B cell (primary cell): ENCODE measurements at regions not wholly inside any gene's neighbourhood (a gene's known extent, or its start where the extent isn't known, plus 50 kb on each side); places are given as distances from the start of the nearest gene placed in this dataset.

ENCODE experiments used
- ATAC-seq: fragments of 200-7000 bp; cut with Tn5 transposase; one replicate; pipeline ENCODE4 v1.10.0; 2021; ENCODE audit warnings: low read depth, mild to moderate bottlenecking, moderate number of reproducible peaks, moderate library complexity
- CTCF ChIA-PET: fragments of 350-600 bp; sonication (Branson Sonifier 250); formaldehyde crosslinking; loops from one replicate; lab custom pipeline; 2021; ENCODE audit warnings: antibody characterized with exemption, inconsistent platforms; lab: Charles Lee
- POLR2A ChIA-PET: fragments of 350-600 bp; sonication (Branson Sonifier 250); formaldehyde crosslinking; loops from one replicate; lab custom pipeline; 2021; ENCODE audit warnings: antibody characterized with exemption; lab: Charles Lee
- DNase-seq: peaks from one replicate; pipeline ENCODE4 v3.0.0; 2013
- H2AFZ ChIP-seq: 2 replicates; pipeline ENCODE4 v1.6.1; 2012; ENCODE audit warnings: mild to moderate bottlenecking, low read depth, low read length; ENCODE audit not compliant: insufficient read depth, poor library complexity, severe bottlenecking
- H3K27ac ChIP-seq, 2 donors: 1 replicate in 1 of 2; 2 replicates in 1 of 2; pipeline ENCODE4 v1.5.1; 2012 to 2013; ENCODE audit warnings: low read length in 2 of 2, mild to moderate bottlenecking in 2 of 2, moderate library complexity in 1 of 2
- H3K27me3 ChIP-seq, 4 experiments: fragments of 200-600 bp in 1 of 4; sonication (generic) in 1 of 4; replicated peaks in 1 of 4; 1 replicate in 2 of 4; 2 replicates in 2 of 4; pipeline versions ENCODE4 v1.6.1 to v1.7.0; 2013 to 2016; ENCODE audit warnings: low read length in 3 of 4, mild to moderate bottlenecking in 2 of 4, mixed read lengths in 1 of 4, moderate library complexity in 1 of 4; ENCODE audit not compliant: insufficient read depth in 4 of 4, control insufficient read depth in 3 of 4; ENCODE audit errors: control extremely low read depth in 1 of 4
- H3K36me3 ChIP-seq, 2 experiments: replicated peaks in 1 of 2; 1 replicate in 1 of 2; 2 replicates in 1 of 2; pipeline versions ENCODE4 v1.6.1 to v1.7.1; 2013; ENCODE audit warnings: low read length in 1 of 2; ENCODE audit not compliant: insufficient read depth in 2 of 2, control insufficient read depth in 1 of 2; ENCODE audit errors: control extremely low read depth in 1 of 2, extremely low read depth in 1 of 2
- H3K4me1 ChIP-seq, 2 donors: fragments of 200-600 bp in 1 of 2; sonication (generic) in 1 of 2; 1 replicate in 1 of 2; 2 replicates in 1 of 2; pipeline versions ENCODE4 v1.5.1 to v1.6.1; 2013 to 2017; ENCODE audit warnings: low read length in 2 of 2; ENCODE audit not compliant: control insufficient read depth in 2 of 2, insufficient read depth in 2 of 2
- H3K4me2 ChIP-seq: replicated peaks from 2 replicates; pipeline ENCODE3; 2012; ENCODE audit warnings: mild to moderate bottlenecking, low read depth, low read length; ENCODE audit not compliant: poor library complexity, severe bottlenecking
- H3K4me3 ChIP-seq, 5 experiments: fragments of 200-600 bp in 1 of 5; sonication (generic) in 1 of 5; 1 replicate in 3 of 5; 2 replicates in 2 of 5; pipeline versions ENCODE4 v1.5.1 to v1.7.0; 2011 to 2016; ENCODE audit warnings: low read length in 4 of 5, mild to moderate bottlenecking in 4 of 5, low read depth in 2 of 5, control low read depth in 1 of 5, moderate library complexity in 1 of 5; ENCODE audit not compliant: insufficient read depth in 1 of 5; ENCODE audit errors: control extremely low read depth in 1 of 5, extremely low read depth in 1 of 5
- H3K79me2 ChIP-seq: fragments of 200-600 bp; sonication (generic); one replicate; pipeline ENCODE4 v1.6.0; 2016; ENCODE audit warnings: low read length; ENCODE audit not compliant: control insufficient read depth, insufficient read depth
- H3K9ac ChIP-seq: fragments of 200-600 bp; sonication (generic); 2 replicates; pipeline ENCODE4 v1.6.1; 2017; ENCODE audit warnings: mild to moderate bottlenecking, low read length, moderate library complexity
- H3K9me3 ChIP-seq, 3 donors: one replicate each; pipeline versions ENCODE4 v1.6.1 to v1.7.1; 2013; ENCODE audit warnings: low read length in 2 of 3; ENCODE audit not compliant: control insufficient read depth in 2 of 3, insufficient read depth in 1 of 3; ENCODE audit errors: control extremely low read depth in 1 of 3
- H4K20me1 ChIP-seq: 2 replicates; pipeline ENCODE4 v1.6.0; 2012; ENCODE audit warnings: mild to moderate bottlenecking, low read length; ENCODE audit not compliant: insufficient read depth, control insufficient read depth, poor library complexity, severe bottlenecking
- H3K27ac Mint-ChIP-seq: one replicate; pipeline ENCODE4 v1.8.0; 2021; ENCODE audit warnings: mixed read lengths
- H3K27me3 Mint-ChIP-seq: one replicate; pipeline ENCODE4 v1.8.0; 2021; ENCODE audit warnings: mixed read lengths
- H3K4me1 Mint-ChIP-seq: one replicate; pipeline ENCODE4 v1.8.0; 2021; ENCODE audit warnings: mixed read lengths
- H3K4me3 Mint-ChIP-seq: one replicate; pipeline ENCODE4 v1.8.0; 2021; ENCODE audit warnings: mixed read lengths
- H3K9me3 Mint-ChIP-seq: one replicate; pipeline ENCODE4 v1.8.0; 2022; ENCODE audit warnings: mixed read lengths; ENCODE audit not compliant: insufficient read depth
- EZH2 ChIP-seq: IDR thresholded peaks from 2 replicates; pipeline ENCODE4 v1.6.1; 2012; ENCODE audit warnings: borderline replicate concordance, low read depth, mild to moderate bottlenecking, moderate library complexity, low read length; ENCODE audit not compliant: insufficient read depth, poor library complexity, severe bottlenecking
- WGBS: methylation state at CpG from one replicate; pipeline ENCODE4 v1.1.5; 2013; ENCODE audit warnings: missing lambda C conversion rate; ENCODE audit not compliant: insufficient coverage; 5-methylcytosine and 5-hydroxymethylcytosine counted together
- intact Hi-C: fragments of 100-400 bp; cut with micrococcal nuclease; formaldehyde crosslinking; loops from one replicate; pipeline ENCODE4 v1.10.0; 2022
- TF ChIP-seq, protein P1 (sequence below): fragments of 200-600 bp; IDR thresholded peaks from one replicate; pipeline ENCODE4 v1.8.0; 2022; ENCODE audit warnings: antibody characterized with exemption, mild to moderate bottlenecking

DNA sequence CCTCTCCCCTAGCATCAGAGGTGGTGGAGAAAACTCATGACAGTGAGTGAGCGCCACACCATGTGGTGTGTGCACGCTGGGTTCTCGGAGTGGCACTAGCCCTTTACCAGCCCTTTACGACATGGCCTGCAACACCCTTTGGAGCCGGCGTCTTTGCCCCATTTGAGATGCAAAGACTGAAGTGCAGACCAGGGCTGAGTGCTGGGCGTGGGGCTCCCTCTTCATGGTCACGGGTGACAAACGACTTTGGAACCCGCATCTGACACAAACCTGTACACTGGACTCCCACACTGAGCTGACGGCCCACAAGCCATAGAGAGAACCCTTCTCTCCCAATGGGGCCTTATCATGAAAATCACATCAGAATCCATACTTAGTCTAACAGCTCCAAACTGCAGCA, 76.8 kb upstream of the ALDH1L1 start:
- DNase-seq (no peak), ATAC-seq (no peak)
- H2AFZ ChIP-seq = no peak overlapping the region
- ChIA-PET POLR2A (no interaction called here), CTCF (no interaction called here)
- H3K4me1 ChIP-seq = no peaks in the 10 kb centered on the region
- H3K79me2 ChIP-seq = no peaks in the 10 kb centered on the region
- intact Hi-C loops = no loop called here
- H3K36me3 ChIP-seq = no peaks in the 10 kb centered on the region
- H3K4me3 ChIP-seq = no peak overlapping the region
- TF ChIP-seq, protein P1, sequence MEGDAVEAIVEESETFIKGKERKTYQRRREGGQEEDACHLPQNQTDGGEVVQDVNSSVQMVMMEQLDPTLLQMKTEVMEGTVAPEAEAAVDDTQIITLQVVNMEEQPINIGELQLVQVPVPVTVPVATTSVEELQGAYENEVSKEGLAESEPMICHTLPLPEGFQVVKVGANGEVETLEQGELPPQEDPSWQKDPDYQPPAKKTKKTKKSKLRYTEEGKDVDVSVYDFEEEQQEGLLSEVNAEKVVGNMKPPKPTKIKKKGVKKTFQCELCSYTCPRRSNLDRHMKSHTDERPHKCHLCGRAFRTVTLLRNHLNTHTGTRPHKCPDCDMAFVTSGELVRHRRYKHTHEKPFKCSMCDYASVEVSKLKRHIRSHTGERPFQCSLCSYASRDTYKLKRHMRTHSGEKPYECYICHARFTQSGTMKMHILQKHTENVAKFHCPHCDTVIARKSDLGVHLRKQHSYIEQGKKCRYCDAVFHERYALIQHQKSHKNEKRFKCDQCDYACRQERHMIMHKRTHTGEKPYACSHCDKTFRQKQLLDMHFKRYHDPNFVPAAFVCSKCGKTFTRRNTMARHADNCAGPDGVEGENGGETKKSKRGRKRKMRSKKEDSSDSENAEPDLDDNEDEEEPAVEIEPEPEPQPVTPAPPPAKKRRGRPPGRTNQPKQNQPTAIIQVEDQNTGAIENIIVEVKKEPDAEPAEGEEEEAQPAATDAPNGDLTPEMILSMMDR = no peak
- no peak for TF ChIP-seq EZH2
- no peak overlapping the region for H3K27ac Mint-ChIP-seq
- H4K20me1 ChIP-seq = no peaks in the 10 kb centered on the region
- H3K4me3 Mint-ChIP-seq = no peak overlapping the region
- H3K27me3 Mint-ChIP-seq = peaks cover 17% of the 10 kb centered on the region
- H3K4me2 ChIP-seq = no peak overlapping the region
- H3K9ac ChIP-seq = no peak overlapping the region
- no peaks in the 10 kb centered on the region for H3K4me1 Mint-ChIP-seq
- no peaks in the 10 kb centered on the region for H3K27me3 ChIP-seq
- WGBS = 96% methylated on average over 11 of the region's 11 CpGs
- no peak overlapping the region for H3K27ac ChIP-seq
- no peaks in the 10 kb centered on the region for H3K9me3 Mint-ChIP-seq
- H3K9me3 ChIP-seq = no peaks in the 10 kb centered on the region

DNA sequence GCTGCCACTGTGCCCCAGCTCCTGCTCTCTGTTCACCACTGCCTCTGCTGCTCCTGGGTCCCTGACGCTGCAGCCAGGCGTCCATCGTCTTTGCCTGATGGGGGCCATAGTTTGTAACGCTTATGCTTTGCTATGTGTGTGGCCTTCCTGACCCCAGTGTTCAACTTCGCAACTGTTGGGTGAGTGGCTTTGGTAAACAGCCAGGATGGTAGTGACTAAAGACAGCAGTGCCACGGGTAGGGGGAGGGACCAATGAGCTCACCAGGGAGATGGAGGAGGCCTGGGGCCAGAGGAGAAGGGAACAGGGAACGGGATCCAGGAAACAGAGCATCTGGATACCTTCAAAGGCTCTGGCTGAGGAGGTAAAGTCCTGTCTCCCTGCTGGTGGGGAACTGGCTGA, 75.9 kb upstream of the ALDH1L1 start:
- peaks cover 11% of the 10 kb centered on the region for H3K27me3 Mint-ChIP-seq
- ChIA-PET POLR2A (no interaction called here), CTCF (no interaction called here)
- intact Hi-C loops = no loop called here
- 93% methylated on average over 6 of the region's 7 CpGs for WGBS
- ATAC-seq (no peak), DNase-seq (no peak)
- Histone ChIP-seq H3K27ac (no peak overlapping the region), H3K27me3 (no peaks in the 10 kb centered on the region), H3K36me3 (no peaks in the 10 kb centered on the region), H3K9ac (no peak overlapping the region), H2AFZ (no peak overlapping the region), H4K20me1 (no peaks in the 10 kb centered on the region), H3K4me3 (no peak overlapping the region), H3K4me1 (no peaks in the 10 kb centered on the region), H3K9me3 (no peaks in the 10 kb centered on the region), H3K79me2 (no peaks in the 10 kb centered on the region), H3K4me2 (no peak overlapping the region)
- TF ChIP-seq, protein P1 = no peak
- no peak for TF ChIP-seq EZH2
- H3K4me3 Mint-ChIP-seq = no peak overlapping the region
- H3K27ac Mint-ChIP-seq = no peak overlapping the region
- H3K9me3 Mint-ChIP-seq = no peaks in the 10 kb centered on the region
- no peaks in the 10 kb centered on the region for H3K4me1 Mint-ChIP-seq
